Neural cell (in vitro differentiated cells): ENCODE measurements at regions not wholly inside any gene's neighbourhood (a gene's known extent, or its start where the extent isn't known, plus 50 kb on each side); places are given as distances from the start of the nearest gene placed in this dataset.

Source experiments
- H2AFZ ChIP-seq: fragments of 200-600, 300-800 bp; sonication (generic), shearing (Covaris generic); 2 replicates; pipeline ENCODE4 v1.6.0; 2014; ENCODE audit warnings: low read depth, mild to moderate bottlenecking, antibody characterized with exemption, low read length, moderate library complexity
- H3F3A ChIP-seq: fragments of 200-600 bp; shearing (Covaris generic); 2 replicates; pipeline ENCODE4 v1.6.1; 2016; ENCODE audit warnings: mild to moderate bottlenecking, moderate library complexity, mixed read lengths, antibody characterized with exemption, low read length; ENCODE audit not compliant: insufficient read depth, poor library complexity, severe bottlenecking
- H3K27ac ChIP-seq: fragments of 200-600, 300-800 bp; sonication (generic), shearing (Covaris generic); 2 replicates; pipeline ENCODE4 v1.5.1; 2014; ENCODE audit warnings: mild to moderate bottlenecking, low read length, moderate library complexity
- H3K27me3 ChIP-seq: fragments of 300-800, 200-600 bp; sonication (generic), shearing (Covaris generic); 2 replicates; pipeline ENCODE4 v1.6.0; 2014; ENCODE audit warnings: mild to moderate bottlenecking, low read depth, low read length, moderate library complexity; ENCODE audit not compliant: insufficient read depth
- H3K36me3 ChIP-seq: fragments of 300-800, 200-600 bp; sonication (generic), shearing (Covaris generic); 2 replicates; pipeline ENCODE4 v1.5.1; 2014; ENCODE audit warnings: mild to moderate bottlenecking, antibody characterized with exemption, low read length, moderate library complexity; ENCODE audit not compliant: insufficient read depth
- H3K4me2 ChIP-seq: fragments of 300-800, 200-600 bp; sonication (generic), shearing (Covaris generic); 2 replicates; pipeline ENCODE4 v1.6.0; 2014; ENCODE audit warnings: mild to moderate bottlenecking, low read length
- H3K4me3 ChIP-seq: fragments of 300-800, 200-600 bp; sonication (generic), shearing (Covaris generic); 2 replicates; pipeline ENCODE4 v1.5.1; 2014; ENCODE audit warnings: mild to moderate bottlenecking, low read length, moderate library complexity
- H3K79me2 ChIP-seq: fragments of 200-600 bp; shearing (Covaris generic); replicated peaks from 2 replicates; pipeline ENCODE4 v1.6.0; 2014; ENCODE audit warnings: mild to moderate bottlenecking, low read length, moderate library complexity; ENCODE audit not compliant: insufficient read depth
- H3K9ac ChIP-seq: fragments of 300-800, 200-600 bp; sonication (generic), shearing (Covaris generic); 2 replicates; pipeline ENCODE4 v1.6.1; 2016; ENCODE audit warnings: mild to moderate bottlenecking, low read length, mixed read lengths
- H3K9me2 ChIP-seq: fragments of 200-600 bp; shearing (Covaris generic); 2 replicates; pipeline ENCODE4 v1.6.1; 2016; ENCODE audit warnings: mild to moderate bottlenecking, low read length, mixed read lengths; ENCODE audit not compliant: insufficient read depth
- H3K9me3 ChIP-seq: fragments of 200-600, 300-800 bp; sonication (generic), shearing (Covaris generic); 2 replicates; pipeline ENCODE4 v1.6.1; 2016; ENCODE audit warnings: mild to moderate bottlenecking, mixed run types, low read length, moderate library complexity, mixed read lengths
- H4K20me1 ChIP-seq: fragments of 200-600 bp; shearing (Covaris generic); 2 replicates; pipeline ENCODE4 v1.6.1; 2016; ENCODE audit warnings: mild to moderate bottlenecking, mixed run types; ENCODE audit not compliant: insufficient read depth
- CTCF ChIP-seq: fragments of 450-650 bp; IDR thresholded peaks from 2 replicates; pipeline ENCODE4 v1.5.1; 2014; ENCODE audit warnings: antibody characterized with exemption, mild to moderate bottlenecking, moderate library complexity; ENCODE audit not compliant: poor library complexity, severe bottlenecking
- EP300 ChIP-seq: fragments of 450-650 bp; conservative IDR thresholded peaks from 2 replicates; pipeline ENCODE4 v1.6.1; 2014; ENCODE audit warnings: antibody characterized with exemption, mild to moderate bottlenecking, moderate library complexity; ENCODE audit not compliant: poor library complexity, severe bottlenecking
- EZH2 ChIP-seq: fragments of 200-600, 300-800 bp; shearing (Covaris generic), sonication (generic); IDR thresholded peaks from 2 replicates; pipeline ENCODE4 v1.6.1; 2014; ENCODE audit warnings: antibody characterized with exemption, low read length, borderline replicate concordance, mild to moderate bottlenecking; ENCODE audit not compliant: insufficient read depth, poor library complexity, severe bottlenecking
- MXI1 ChIP-seq: fragments of 450-650 bp; conservative IDR thresholded peaks from 2 replicates; pipeline ENCODE4 v1.6.1; 2014; ENCODE audit warnings: antibody characterized with exemption, mild to moderate bottlenecking; ENCODE audit not compliant: poor library complexity, severe bottlenecking
- POLR2AphosphoS5 ChIP-seq: IDR thresholded peaks from 2 replicates; pipeline ENCODE4 v1.6.1; 2012
- RAD21 ChIP-seq: fragments of 450-650 bp; conservative IDR thresholded peaks from 2 replicates; pipeline ENCODE4 v1.6.1; 2014; ENCODE audit warnings: antibody characterized with exemption, mild to moderate bottlenecking, moderate library complexity
- REST ChIP-seq: IDR thresholded peaks from 2 replicates; pipeline ENCODE4 v1.6.1; 2012; ENCODE audit warnings: borderline replicate concordance
- SMC3 ChIP-seq: fragments of 450-650 bp; conservative IDR thresholded peaks from 2 replicates; pipeline ENCODE4 v1.6.1; 2014; ENCODE audit warnings: antibody characterized with exemption, mild to moderate bottlenecking, moderate library complexity; ENCODE audit not compliant: poor library complexity
- TAF1 ChIP-seq: IDR thresholded peaks from 2 replicates; pipeline ENCODE4 v1.6.1; 2012; ENCODE audit warnings: low read depth

GRCh38 chr12:65653321-65653720 is 171.0 kb upstream of the HMGA2 start:
- Histone ChIP-seq H3K36me3 (no peaks in the 10 kb centered on the region), H2AFZ (no peak overlapping the region), H3K9ac (no peak overlapping the region), H3K4me2 (no peak overlapping the region), H3K27me3 (no peaks in the 10 kb centered on the region), H3K4me3 (no peak overlapping the region), H3K79me2 (no peaks in the 10 kb centered on the region), H3K9me3 (no peaks in the 10 kb centered on the region), H3F3A (no peaks in the 10 kb centered on the region), H3K9me2 (no peaks in the 10 kb centered on the region), H3K27ac (no peak overlapping the region), H4K20me1 (no peaks in the 10 kb centered on the region)
- TF ChIP-seq EZH2 (no peak), TAF1 (no peak), EP300 (no peak)

GRCh38 chr12:65653946-65654629 is 170.2 kb upstream of the HMGA2 start:
- H3K9ac ChIP-seq: no peak overlapping the region

More at GRCh38 chr12:65653946-65654629, 170.2 kb upstream of the HMGA2 start:
- no peak overlapping the region for H3K4me3 ChIP-seq
- no peaks in the 10 kb centered on the region for H3K9me2 ChIP-seq
- H3F3A ChIP-seq: no peaks in the 10 kb centered on the region
- no peak overlapping the region for H3K4me2 ChIP-seq
- H3K9me3 ChIP-seq: no peaks in the 10 kb centered on the region
- no peaks in the 10 kb centered on the region for H3K79me2 ChIP-seq
- no peak overlapping the region for H3K27ac ChIP-seq
- no peaks in the 10 kb centered on the region for H3K27me3 ChIP-seq
- H4K20me1 ChIP-seq: no peaks in the 10 kb centered on the region
- no peak overlapping the region for H2AFZ ChIP-seq
- no peak for TF ChIP-seq EZH2
- TF ChIP-seq REST: no peak
- TF ChIP-seq TAF1: no peak
- no peak for TF ChIP-seq RAD21
- TF ChIP-seq EP300: no peak
- no peak for TF ChIP-seq MXI1
- no peak for TF ChIP-seq POLR2AphosphoS5
- TF ChIP-seq CTCF: no peak
- TF ChIP-seq SMC3: no peak
- H3K36me3 ChIP-seq: no peaks in the 10 kb centered on the region
